RPMI8226 (cell line): ENCODE measurements at regions not wholly inside any gene's neighbourhood (a gene's known extent, or its start where the extent isn't known, plus 50 kb on each side); places are given as distances from the start of the nearest gene placed in this dataset.
A peak's percentile ranks its signal among the peaks of the same experiment; 100 is the strongest.
"Not testable (repeated sequence)": the region's sequence is repeated elsewhere in the genome, so short reads cannot be mapped to it uniquely, and the experiment has no call there.

Experiments
- DNase-seq: peaks from one replicate; pipeline ENCODE4 v3.0.0-alpha.2; 2015

DNA sequence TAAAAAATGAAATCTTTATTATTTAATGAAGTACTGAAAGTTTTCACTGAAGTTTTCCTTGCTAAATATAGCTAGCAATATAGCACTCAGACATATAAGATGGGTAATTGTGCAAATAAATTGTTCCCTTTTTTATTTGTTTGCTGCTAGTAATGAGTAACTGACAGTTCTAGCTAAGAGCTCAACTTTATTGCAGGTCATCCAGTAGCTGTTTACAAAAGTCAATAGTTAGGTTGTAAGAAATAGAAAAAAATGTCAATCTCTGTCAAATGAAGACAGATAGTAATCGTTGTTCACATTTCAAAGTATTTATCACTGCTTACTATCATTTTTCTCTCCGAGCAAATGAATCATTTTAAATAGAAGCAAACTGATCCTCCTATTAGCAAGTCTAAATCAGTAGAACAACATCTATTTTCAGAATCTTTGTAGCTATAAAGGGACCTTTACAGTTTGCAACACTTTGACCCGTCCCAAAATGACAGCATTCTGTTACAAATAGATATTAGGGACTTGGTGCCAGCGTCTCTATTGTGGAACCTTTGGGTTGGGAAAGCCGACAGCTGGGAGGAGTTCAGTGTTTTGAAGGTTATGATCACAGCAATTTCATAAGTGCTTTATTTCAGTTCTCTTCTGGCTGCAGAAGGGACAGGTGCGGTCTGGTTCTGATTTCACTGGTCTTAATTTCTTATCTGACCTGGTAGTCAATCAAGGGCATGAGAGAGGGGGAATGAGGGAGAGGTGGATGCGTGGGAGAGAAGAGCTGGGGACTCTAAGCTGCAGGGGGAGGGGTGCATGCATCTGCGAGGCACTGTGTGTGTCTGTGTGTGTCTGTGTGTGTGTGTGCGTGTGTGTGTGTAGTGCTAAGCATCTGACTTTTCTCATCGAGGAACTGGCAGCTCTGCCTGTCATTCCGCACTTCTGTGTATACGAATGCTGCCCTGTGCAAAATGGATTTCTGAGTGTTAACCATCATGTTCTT, 227.9 kb upstream of the PITX2 start:
- no peak for DNase-seq

DNA sequence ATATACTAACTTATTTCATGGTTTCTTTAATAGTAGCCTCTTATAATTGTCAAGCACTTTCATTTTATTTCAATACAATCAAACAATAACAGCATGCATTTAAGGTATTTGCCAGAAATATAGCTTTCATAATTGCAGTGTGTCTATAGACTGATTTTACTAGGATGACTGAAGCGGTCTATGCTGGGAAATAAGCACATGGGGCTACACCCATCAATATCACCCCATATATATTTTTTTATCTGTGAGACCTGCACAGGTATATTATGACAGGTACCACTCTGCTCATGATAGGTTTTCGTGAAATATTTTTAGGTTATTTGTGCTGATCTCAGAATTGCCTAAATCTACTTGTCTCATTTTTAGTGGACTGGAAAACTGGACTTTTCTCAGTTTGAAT, 229.1 kb upstream of the PITX2 start:
- no peak for DNase-seq

DNA sequence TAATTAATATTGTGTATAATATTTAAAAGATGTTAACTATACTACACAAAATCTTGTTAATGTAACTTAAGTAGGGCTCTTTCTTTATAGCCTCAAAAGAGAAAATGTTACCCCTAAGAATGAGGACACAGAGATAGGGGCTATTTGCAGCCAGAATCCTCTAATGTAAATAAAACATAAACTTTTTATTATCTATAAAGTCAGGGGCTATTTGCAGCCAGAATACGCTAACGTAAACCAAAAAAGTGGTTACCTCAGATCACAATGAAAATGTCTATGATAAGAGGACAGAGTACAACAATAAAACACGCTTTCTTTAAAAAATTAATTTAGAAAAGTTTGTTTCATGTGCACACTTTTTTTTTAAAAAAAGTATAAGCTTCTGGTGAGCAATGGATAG, 229.9 kb upstream of the PITX2 start:
- DNase-seq, result no peak

DNA sequence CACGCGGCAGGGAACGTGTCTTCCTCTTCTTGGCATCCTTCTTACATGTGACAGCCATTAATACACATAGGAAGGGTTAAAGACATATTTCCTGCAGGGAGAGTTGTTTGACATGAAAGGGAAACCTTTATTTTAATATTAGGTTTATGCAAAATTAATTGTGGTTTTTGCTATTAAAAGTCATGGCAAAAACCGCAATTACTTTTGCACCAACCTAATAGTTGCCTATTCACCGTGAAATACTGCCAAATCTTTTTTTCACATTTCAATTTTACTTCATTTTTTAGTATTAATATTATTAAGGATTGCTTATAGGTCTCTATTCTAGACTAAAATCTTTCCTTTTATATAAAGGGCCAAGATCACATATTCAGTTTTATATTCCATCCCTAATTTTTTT, 230.4 kb upstream of the PITX2 start:
- no peak for DNase-seq

DNA sequence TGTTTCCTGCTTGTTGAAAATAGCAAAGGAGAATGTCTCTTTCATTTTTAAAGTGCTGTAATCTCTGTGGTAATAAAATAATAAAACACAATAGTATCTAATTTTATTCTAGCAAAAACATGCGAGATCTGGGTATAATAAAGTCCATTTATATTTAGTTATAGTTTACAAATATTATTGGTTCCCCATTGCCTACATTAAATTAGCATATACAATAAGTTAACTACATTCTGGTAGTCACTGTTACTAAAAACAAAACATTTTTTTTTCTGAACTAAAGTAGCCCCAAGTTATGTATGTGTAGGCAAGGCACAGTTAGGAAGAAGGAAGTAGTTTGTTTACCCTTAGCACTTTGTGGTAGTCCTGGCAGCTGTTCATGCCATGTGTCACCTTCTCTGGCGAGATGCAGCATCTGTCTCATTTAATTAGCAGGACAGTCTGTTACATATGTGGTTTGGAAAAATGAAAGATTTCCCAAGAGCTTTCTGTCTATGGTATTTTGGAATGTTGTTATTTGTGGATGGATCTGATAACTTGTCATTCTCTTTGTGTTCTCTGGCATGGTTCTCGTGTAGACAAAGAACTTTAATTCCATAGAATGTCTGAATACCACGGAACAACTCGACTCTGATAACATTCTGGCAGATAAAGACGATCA, 231.3 kb upstream of the PITX2 start:
- peak; percentile 8 for DNase-seq

DNA sequence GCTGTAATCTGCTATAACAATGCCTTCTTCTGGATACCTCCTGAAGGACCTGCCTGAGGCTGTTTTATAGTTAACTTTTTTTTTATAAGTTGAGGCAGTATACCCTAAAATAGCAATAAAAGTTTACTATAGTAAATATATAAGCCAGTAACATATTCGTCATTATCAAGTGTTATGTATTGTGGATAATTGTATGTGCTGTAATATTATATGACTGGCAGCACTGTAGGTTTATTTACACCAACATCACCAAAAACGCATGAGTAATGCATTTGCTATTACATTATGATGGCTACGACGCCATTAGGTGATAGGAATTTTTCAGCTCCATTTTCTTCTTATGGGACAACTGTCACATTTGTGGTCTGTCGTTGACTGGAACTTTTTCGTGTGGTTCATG, 237.2 kb upstream of the PITX2 start:
- no peak for DNase-seq

DNA sequence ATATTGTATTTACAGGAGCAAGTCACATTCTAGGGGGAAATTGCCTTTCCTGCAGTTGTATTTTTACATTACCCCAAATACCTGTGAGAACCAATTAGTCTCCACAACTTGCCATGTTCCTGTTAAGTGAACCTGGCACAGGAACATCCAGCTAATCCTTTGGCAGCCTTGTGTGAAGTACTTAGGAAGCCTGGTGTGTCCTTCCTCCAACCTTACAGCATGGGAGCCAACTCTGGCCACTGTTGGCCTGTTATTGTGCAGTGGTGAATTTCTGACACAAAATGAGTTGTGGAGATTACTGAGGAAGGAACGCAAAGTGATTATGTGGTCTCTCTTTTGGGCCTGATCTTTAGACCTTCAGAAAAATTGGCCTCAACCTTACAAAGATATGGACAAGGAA, 238.0 kb upstream of the PITX2 start:
- no peak for DNase-seq

DNA sequence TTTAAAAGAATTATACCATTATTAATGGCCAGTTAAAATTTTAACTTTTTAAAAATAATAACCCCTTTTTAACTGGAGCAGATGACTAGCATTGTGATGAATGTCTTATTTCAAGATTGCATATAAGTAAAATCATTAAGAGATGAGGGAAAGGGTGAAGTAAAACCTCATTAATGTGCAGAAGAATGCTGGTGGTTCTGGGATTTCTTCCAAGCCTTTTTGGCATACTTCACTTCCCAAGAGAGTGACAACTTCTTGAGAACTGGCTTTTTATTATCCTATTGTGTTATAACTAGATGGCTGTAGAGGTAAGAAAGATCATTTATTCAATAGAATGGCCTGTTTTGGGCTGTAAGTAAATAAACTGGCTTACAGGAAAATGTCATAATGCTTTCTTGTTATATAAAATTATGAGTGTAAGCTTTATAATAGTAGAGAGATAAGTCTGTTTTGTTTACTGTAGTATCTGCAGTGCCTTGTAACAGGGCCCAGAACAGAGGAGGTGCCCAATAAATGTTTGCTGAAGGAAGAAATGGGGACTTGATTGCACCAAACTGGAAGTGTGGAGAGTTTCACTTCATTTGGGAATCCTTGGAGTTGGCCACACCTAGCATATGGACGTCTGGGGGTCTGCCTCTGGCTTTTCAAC, 242.9 kb upstream of the PITX2 start:
- no peak for DNase-seq

DNA sequence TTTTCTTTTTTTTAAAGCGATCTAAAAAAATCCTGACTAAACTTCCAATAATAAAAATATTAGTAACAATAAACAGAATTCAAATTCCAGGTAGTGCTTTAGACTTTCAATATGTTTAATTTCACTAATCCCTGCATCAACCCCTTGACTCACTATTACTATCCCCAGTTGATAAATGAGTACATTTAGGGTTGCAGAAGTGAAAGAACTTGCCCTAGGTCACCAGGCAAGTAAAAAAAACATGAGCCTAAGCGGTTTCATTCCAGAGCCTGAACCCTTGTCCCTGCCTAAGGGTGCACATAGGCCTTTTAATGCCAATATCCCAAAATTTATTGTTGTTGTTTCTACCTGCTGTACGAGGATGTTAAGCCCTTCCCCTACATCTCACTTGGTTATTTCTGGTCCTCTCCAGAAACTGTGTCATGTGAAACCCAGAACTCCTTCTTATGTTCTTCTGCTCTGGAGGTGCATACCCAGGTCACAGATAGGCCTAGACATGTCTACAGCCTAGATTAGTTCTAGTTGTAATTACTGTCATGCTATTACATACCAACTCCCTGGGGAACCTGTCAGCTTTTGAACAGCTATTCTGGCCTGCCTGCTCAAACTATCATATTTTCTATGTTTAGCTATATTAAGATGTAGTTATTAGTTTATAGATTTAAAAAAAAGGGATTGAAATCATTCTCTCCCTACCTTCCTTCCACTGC, 244.5 kb upstream of the PITX2 start:
- no peak for DNase-seq

DNA sequence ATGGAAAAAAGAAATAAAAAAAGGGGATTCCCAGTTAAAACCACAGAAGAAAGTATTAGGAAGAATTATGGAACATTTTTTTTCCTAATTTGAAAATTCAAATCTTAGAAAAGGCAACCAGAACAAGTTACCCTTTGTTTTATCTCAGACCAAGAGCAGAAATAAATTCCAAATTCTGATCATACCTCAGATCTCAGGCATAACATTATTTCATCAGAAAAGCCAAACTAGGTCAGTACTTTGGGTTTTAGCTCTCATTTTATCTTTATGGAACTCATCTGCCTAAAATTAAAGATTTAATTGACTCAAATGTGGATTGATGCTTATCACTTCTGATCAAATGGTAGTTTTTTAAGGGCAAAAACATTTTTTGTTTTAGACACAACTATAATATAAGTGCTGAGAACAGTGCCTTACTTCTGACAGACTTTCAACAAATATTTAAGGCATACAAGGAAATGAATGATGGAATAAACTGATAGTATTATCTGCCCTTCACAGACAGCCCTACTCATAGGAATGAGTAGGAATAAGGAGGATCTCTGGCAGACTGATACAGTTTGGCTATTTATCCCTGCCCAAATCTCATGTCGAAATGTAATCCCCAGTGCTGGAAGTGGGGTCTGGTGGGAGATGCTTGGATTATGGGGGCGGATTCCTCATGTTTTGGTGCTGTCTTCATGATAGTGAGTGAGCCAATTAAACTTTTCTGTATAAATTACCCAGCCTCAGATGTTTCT, 245.3 kb upstream of the PITX2 start:
- no peak for DNase-seq

DNA sequence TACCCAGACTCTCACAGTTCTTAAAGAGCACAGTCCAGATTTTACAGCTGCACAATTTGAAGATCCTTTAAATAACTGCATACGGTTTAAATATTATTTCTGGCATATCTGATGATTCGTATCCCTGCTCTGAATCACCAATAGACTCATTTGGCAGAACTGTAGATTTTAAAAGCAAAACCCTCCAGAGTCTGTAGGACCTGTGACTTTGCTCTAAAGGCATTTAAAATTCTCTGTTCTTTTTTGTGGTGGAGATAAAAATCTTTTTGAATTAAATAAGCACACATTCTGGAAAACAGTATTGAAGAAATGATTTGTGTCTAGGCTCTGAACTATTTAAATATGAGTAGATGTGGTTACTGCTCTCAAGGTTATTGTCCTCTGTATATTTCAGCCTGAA, 246.2 kb upstream of the PITX2 start:
- DNase-seq, result no peak

DNA sequence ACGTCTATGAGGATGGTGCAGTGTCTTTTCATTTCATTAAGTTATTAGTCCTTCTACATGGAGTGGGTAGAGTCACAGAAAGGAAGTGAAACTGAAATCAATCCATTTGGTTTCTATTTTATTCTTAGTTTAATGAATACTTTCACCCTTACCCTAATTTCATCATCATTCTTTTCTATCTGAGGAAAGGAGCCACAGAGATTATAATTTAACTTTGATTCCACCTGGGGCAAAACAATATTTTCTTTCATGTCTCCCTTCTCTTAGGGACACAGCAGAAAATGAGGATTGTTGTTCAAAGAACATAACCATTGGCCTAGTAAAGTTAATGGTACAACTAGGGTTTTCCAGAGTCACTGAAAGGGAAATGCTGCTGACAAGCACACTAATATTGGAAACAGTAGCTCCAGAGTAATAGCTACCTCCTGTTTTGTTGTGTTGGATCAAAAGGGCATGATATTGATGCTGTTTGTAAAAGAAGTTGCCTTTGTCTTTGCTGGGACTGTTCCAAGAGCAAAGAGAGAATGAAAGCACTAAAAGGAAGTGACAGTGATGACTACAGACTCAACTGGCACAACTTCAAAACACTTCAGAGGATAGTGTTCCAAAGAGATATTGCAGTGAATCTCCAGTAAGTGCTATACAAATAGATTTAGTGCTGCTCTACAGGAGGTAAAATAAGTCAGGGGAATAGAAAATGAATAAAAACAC, 247.1 kb upstream of the PITX2 start:
- DNase-seq, result peak; percentile 28

DNA sequence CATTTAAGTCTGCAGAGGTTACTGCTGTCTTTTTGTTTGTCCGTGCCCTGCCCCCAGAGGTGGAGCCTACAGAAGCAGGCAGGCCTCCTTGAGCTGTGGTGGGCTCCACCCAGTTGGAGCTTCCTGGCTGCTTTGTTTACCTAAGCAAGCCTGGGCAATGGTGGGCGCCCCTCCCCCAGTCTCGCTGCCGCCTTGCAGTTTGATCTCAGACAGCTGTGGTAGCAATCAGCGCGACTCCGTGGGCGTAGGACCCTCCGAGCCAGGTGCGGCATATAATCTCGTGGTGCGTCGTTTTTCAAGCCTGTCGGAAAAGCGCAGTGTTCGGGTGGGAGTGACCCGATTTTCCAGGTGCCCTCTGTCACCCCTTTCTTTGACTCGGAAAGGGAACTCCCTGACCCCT, 253.3 kb upstream of the PITX2 start:
- DNase-seq, result not testable (repeated sequence)

DNA sequence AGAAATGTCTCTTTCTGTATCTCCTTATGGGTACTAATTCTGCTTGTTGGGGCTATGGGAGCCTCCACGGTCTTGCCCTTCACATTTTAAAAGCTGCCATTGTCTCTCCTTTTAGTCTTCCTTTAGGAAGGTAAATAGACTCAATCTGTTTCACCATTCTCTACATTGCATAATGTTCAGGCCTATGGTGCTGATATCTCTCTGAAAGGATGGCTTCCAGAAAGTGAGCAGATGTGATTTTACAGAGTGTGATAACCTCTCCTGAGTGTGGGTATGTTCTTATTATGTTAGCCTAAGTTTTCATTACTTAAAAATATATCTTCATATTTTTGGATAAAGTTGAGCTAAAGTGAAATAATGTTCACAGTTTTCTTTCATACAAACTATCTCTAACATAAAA, 254.0 kb upstream of the PITX2 start:
- DNase-seq, result no peak

DNA sequence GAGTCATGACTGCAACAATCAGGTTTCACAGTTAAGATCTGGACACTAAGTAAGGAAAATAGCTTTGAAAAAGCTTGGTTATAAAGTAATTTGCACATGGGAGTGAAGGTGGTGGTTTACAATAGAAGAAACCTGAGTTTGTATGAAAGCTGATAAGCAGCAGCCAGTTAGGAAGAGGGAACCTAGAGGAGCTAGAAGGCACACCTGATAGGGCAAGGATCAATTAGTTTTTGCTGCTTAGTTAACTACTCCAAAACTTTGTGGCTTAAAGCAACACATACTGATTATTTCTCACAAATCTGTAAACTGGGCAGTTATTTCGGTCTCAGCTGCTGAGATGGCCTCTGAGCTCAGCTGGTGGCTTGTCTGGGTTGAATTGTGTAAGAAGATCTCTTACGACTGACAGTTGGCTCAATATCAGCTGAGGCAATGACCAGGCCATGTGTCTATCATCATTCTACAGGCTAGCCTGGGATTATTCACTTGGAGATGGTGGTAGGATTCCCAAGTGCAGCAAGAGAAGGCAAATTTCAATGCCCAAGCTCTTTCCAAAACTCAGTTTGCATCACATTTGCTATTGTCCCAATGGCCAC, 255.0 kb upstream of the PITX2 start:
- no peak for DNase-seq

DNA sequence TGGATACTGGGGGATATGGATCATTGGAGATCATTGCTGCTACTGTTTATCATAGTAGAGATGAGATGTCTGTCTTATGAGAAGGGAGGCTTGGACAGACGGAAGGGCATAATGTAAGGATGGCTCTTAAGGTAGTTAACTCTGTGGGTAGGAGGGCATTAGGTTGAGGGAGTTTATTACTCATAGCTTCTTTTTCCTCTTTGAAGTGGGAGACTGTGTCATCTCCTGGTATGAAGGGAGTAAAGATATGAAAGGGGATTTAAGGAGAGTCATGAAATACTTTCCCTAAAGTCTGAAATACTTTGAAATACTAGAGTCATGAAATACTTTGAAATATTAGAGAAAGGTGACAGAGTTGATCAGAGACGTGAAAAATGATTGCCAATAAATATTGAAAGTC, 255.5 kb upstream of the PITX2 start:
- no peak for DNase-seq

DNA sequence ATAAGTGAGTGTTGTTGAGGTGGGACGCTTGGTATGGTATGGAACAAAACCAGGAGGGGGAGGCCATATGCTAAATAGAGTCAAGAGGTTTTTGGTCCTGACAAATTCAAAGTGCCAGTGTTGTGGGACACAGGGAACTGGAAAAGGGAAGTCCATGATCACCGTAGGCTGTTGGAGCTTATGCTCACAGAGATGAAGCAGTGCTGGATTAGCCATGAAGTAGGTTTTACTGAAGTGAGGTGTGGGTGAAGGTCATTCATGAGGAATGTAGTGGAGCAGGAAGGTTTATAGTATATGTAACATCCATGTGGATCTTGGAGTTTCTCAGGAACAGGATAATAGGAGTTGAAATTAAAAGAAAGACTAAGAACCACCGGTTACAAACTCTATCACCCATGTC, 256.1 kb upstream of the PITX2 start:
- DNase-seq, result no peak

DNA sequence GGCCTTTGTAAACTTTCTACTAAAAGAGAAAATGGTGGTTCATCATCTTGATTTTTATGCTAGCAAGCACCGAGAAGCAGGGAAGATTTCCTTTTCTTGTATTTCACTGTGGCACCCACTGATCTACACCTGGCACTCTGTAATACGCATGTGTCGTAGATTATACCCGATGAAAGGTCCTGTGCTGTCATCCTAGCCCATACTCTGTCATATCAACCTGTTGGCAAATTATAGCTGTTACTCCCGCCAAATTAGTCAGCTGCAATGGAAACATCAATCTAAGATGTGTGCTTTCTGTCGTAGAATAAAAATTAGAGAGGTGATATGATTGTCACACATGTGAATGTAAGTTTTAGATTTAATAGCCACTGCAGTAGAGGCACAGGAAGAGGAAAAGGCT, 263.4 kb upstream of the PITX2 start:
- DNase-seq, result no peak

DNA sequence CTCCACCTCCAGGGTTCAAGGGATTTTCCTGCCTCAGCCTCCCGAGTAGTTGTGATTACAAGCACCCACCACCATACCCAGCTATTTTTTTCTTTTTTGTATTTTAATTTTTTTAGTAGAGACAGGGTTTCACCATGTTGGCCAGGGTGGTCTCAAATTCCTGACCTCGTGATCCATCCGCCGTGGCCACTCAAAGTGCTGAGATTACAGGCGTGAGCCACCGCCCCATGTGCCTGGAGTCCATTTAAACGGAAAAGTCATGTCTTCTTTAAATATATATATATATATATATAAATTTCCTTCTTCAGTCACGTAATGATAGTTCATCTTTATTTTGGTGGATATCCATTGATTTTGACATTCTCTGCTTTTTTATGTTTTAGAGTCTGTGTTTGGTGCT, 264.0 kb upstream of the PITX2 start:
- no peak for DNase-seq

DNA sequence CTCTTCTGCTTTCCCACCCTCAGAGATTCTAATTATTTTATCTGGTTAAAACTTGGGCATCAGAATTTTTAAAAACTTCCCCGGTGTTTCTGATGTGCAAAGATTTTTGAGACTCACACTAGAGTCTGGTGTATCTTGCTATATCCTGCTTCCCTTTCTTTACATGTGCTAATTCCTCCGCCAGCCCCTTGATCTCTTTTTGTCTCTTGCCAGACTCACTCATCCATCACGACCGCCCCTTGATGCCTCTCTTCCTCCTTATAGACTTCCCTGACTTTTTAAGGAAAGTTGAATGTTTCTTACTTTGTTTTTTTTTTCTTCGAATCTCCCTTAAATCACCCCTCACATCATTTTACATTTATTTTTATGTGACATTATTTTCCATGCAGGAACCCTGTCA, 274.9 kb upstream of the PITX2 start:
- no peak for DNase-seq

DNA sequence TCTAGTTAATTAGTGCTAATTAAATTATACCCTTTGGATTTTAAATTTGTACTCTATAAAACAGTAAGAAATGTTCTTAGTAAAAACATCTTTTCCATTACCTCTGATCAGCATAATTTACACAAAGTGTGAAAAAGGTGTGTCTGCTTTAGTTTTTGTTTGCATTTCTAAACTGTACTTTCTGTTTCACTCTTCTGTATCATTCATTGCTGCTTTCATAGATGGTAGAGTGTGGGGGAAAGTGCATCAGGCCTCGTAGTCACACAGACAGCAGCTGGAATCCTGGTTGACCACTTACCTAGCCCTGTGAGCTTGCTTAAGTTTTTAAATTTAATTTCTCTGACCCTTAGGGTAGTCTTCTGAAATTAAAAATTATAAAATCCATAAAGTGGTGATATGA, 275.4 kb upstream of the PITX2 start:
- no peak for DNase-seq
